Tibial nerve (tissue), 4 donors: ENCODE measurements at regions not wholly inside any gene's neighbourhood (a gene's known extent, or its start where the extent isn't known, plus 50 kb on each side); places are given as distances from the start of the nearest gene placed in this dataset.

Experiments used
- DNase-seq, 2 donors: peaks; one replicate each; pipeline ENCODE4 v3.0.0-alpha.2; 2019; ENCODE audit warnings: low spot score in 2 of 2
- H3K27ac ChIP-seq, 4 donors: fragments of 200-600 bp; sonication (generic) in 3 of 4; one replicate each; pipeline ENCODE4 v1.5.1; 2017 to 2019; ENCODE audit warnings: mild to moderate bottlenecking in 1 of 4
- H3K27me3 ChIP-seq, 2 donors: fragments of 200-600 bp; sonication (generic) in 1 of 2; one replicate each; pipeline versions ENCODE4 v1.5.1 to v1.6.0; 2017 to 2019
- H3K36me3 ChIP-seq, 3 donors: fragments of 200-600 bp; sonication (generic); one replicate each; pipeline ENCODE4 v1.5.1; 2018 to 2019
- H3K4me1 ChIP-seq, 4 donors: fragments of 200-600 bp; sonication (generic) in 3 of 4; one replicate each; pipeline ENCODE4 v1.5.1; 2017 to 2019
- H3K4me3 ChIP-seq, 4 donors: fragments of 200-600 bp; sonication (generic) in 3 of 4; one replicate each; pipeline ENCODE4 v1.5.1; 2017 to 2019; ENCODE audit warnings: mild to moderate bottlenecking in 1 of 4, moderate library complexity in 1 of 4
- H3K9me3 ChIP-seq, 4 donors: fragments of 200-600 bp; sonication (generic) in 3 of 4; one replicate each; pipeline ENCODE4 v1.5.1; 2017 to 2019
- CTCF ChIP-seq, 5 experiments: fragments of 200-600 bp in 3 of 5; fragments of 450-650 bp in 2 of 5; sonication (generic) in 3 of 5; IDR thresholded peaks; one replicate each; pipeline ENCODE4 v1.5.1; 2016 to 2019; ENCODE audit warnings: antibody characterized with exemption in 5 of 5, mild to moderate bottlenecking in 3 of 5, moderate library complexity in 2 of 5
- EP300 ChIP-seq, 2 donors: sonication (generic); formaldehyde crosslinking; IDR thresholded peaks; one replicate each; pipeline ENCODE4 v1.6.1; 2017; ENCODE audit warnings: antibody characterized with exemption in 2 of 2, mild to moderate bottlenecking in 1 of 2
- POLR2A ChIP-seq, 2 donors: fragments of 450-650 bp; IDR thresholded peaks; one replicate each; pipeline ENCODE4 v1.6.1; 2017; ENCODE audit warnings: antibody characterized with exemption in 2 of 2, mild to moderate bottlenecking in 2 of 2, moderate library complexity in 2 of 2
- WGBS, 2 donors: methylation state at CpG; one replicate each; pipeline ENCODE4 v1.1.5; 2018; 5-methylcytosine and 5-hydroxymethylcytosine counted together

- no peak for TF ChIP-seq EP300 (IDR thresholded peaks at IDR 0.05)
- no peak for TF ChIP-seq POLR2A (IDR thresholded peaks at IDR 0.05)
- no peak for TF ChIP-seq CTCF (IDR thresholded peaks at IDR 0.05)
- Histone ChIP-seq H3K27ac (no peak overlapping the region), H3K9me3 (peaks cover 0 to 30% (median 2%) of the 10 kb centered on the region in 4 donors), H3K4me3 (no peak overlapping the region), H3K27me3 (no peaks in the 10 kb centered on the region), H3K36me3 (no peaks in the 10 kb centered on the region), H3K4me1 (peaks cover 0 to 5% (median 0%) of the 10 kb centered on the region in 4 donors)
- WGBS, 2 donors: 84 to 94% methylated on average over 10 of the region's 10 CpGs
- DNase-seq: no peak
These were observed 245.2 kb downstream of the EIPR1 start for GRCh38 chr2:3132466-3132865.

DNA sequence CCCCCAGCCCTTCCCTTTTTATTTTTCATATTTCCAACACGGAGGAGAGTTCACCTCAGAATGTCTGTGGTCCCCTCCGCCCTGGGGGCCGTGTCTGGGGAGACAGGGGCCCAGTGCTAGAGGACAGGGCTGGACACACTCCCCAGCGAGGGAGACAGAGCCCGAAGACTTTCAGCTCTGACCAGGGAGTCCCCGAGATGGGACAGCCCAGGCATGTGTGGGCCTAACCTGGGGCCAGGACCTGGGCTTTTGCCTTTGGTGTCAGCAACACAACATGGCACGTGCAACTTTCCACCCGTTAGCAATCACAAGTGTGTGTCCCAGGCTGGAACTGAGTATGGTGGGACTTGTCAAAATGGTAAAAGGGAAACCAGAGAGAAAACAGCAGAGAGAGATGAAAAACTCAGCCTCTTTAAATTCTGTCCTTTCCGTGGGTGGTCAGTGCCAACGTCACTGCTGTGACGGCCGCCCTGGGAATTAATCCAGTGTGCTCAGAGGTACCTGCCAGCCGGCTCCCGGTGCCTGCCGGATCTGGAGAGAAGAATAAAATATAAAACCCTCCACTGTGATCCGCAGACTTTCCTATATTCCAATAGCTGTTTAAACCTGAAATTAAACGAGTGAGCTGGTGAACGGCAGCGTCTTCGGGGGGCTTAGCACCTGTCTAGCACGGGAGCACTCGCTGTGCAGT is 245.8 kb downstream of the EIPR1 start:
- H3K9me3 ChIP-seq: peaks cover 0 to 30% (median 2%) of the 10 kb centered on the region in 4 donors
- no peak overlapping the region for H3K4me3 ChIP-seq
- TF ChIP-seq POLR2A (IDR thresholded peaks at IDR 0.05) (no peak), EP300 (IDR thresholded peaks at IDR 0.05) (no peak)
- WGBS, 2 donors: 39 to 44% methylated on average over 22 of the region's 22 CpGs
- no peaks in the 10 kb centered on the region for H3K27me3 ChIP-seq
- no peak for DNase-seq
- peaks cover 0 to 7% (median 0%) of the 10 kb centered on the region in 4 donors for H3K4me1 ChIP-seq
- no peaks in the 10 kb centered on the region for H3K36me3 ChIP-seq
- no peak overlapping the region for H3K27ac ChIP-seq

GRCh38 chr2:3130889-3131635 is 246.6 kb downstream of the EIPR1 start:
- DNase-seq: no peak
- 34 to 45% methylated on average over 17 to 19 of the region's 19 CpGs for WGBS, 2 donors
- H3K4me3 ChIP-seq: no peak overlapping the region
- H3K27ac ChIP-seq: no peak overlapping the region
- H3K4me1 ChIP-seq: peaks cover 0 to 7% (median 0%) of the 10 kb centered on the region in 4 donors
- H3K9me3 ChIP-seq: peaks cover 0 to 28% (median 2%) of the 10 kb centered on the region in 4 donors
- no peaks in the 10 kb centered on the region for H3K27me3 ChIP-seq
- H3K36me3 ChIP-seq: no peaks in the 10 kb centered on the region
- TF ChIP-seq POLR2A (IDR thresholded peaks at IDR 0.05): no peak
- no peak for TF ChIP-seq CTCF (IDR thresholded peaks at IDR 0.05)
- TF ChIP-seq EP300 (IDR thresholded peaks at IDR 0.05): no peak

- Histone ChIP-seq H3K27me3 (no peaks in the 10 kb centered on the region), H3K4me3 (no peak overlapping the region), H3K27ac (no peak overlapping the region), H3K36me3 (no peaks in the 10 kb centered on the region), H3K4me1 (peaks cover 0 to 7% (median 0%) of the 10 kb centered on the region in 4 donors), H3K9me3 (peaks cover 0 to 22% (median 2%) of the 10 kb centered on the region in 4 donors)
- 72 to 76% methylated on average over 4 of the region's 4 CpGs for WGBS, 2 donors
- no peak for DNase-seq
- TF ChIP-seq POLR2A (IDR thresholded peaks at IDR 0.05): no peak
- TF ChIP-seq CTCF (IDR thresholded peaks at IDR 0.05): no peak
- no peak for TF ChIP-seq EP300 (IDR thresholded peaks at IDR 0.05)
These were observed 247.2 kb downstream of the EIPR1 start for GRCh38 chr2:3130444-3130843.

- WGBS, 2 donors: 73 to 85% methylated on average over 6 of the region's 6 CpGs
- no peak for DNase-seq
- Histone ChIP-seq H3K4me3 (no peak overlapping the region), H3K4me1 (peaks cover 0 to 7% (median 0%) of the 10 kb centered on the region in 4 donors), H3K27ac (no peak overlapping the region), H3K9me3 (peaks cover 0 to 22% (median 2%) of the 10 kb centered on the region in 4 donors), H3K36me3 (no peaks in the 10 kb centered on the region), H3K27me3 (no peaks in the 10 kb centered on the region)
- TF ChIP-seq POLR2A (IDR thresholded peaks at IDR 0.05) (no peak), CTCF (IDR thresholded peaks at IDR 0.05) (no peak), EP300 (IDR thresholded peaks at IDR 0.05) (no peak)
These were observed 247.8 kb downstream of the EIPR1 start for GRCh38 chr2:3129867-3130266.
